Uterus (tissue), 2 donors: ENCODE measurements at regions not wholly inside any gene's neighbourhood (a gene's known extent, or its start where the extent isn't known, plus 50 kb on each side); places are given as distances from the start of the nearest gene placed in this dataset.

Source experiments
- CTCF ChIP-seq, 4 experiments: fragments of 200-600 bp in 2 of 4; fragments of 450-650 bp in 2 of 4; sonication (generic) in 2 of 4; IDR thresholded peaks; one replicate each; pipeline ENCODE4 v1.5.1; 2016 to 2019; ENCODE audit warnings: antibody characterized with exemption in 4 of 4, mild to moderate bottlenecking in 2 of 4, moderate library complexity in 1 of 4
- POLR2A ChIP-seq, 2 donors: fragments of 450-650 bp; IDR thresholded peaks; one replicate each; pipeline ENCODE4 v1.6.1; 2016; ENCODE audit warnings: antibody characterized with exemption in 2 of 2, mild to moderate bottlenecking in 1 of 2, moderate library complexity in 1 of 2

- no peak for TF ChIP-seq CTCF (IDR thresholded peaks at IDR 0.05)
- TF ChIP-seq POLR2A (IDR thresholded peaks at IDR 0.05): no peak
Observed at GRCh38 chr1:36570006-36570405, 87.3 kb upstream of the CSF3R start.
